ENCODE measurements at regions not wholly inside any gene's neighbourhood (a gene's known extent, or its start where the extent isn't known, plus 50 kb on each side); places are given as distances from the start of the nearest gene placed in this dataset.

- in situ Hi-C loops (cut with HindIII; ENCODE audit: low sequenced_read_pairs): no loop called here
- TF ChIP-seq, protein P1, sequence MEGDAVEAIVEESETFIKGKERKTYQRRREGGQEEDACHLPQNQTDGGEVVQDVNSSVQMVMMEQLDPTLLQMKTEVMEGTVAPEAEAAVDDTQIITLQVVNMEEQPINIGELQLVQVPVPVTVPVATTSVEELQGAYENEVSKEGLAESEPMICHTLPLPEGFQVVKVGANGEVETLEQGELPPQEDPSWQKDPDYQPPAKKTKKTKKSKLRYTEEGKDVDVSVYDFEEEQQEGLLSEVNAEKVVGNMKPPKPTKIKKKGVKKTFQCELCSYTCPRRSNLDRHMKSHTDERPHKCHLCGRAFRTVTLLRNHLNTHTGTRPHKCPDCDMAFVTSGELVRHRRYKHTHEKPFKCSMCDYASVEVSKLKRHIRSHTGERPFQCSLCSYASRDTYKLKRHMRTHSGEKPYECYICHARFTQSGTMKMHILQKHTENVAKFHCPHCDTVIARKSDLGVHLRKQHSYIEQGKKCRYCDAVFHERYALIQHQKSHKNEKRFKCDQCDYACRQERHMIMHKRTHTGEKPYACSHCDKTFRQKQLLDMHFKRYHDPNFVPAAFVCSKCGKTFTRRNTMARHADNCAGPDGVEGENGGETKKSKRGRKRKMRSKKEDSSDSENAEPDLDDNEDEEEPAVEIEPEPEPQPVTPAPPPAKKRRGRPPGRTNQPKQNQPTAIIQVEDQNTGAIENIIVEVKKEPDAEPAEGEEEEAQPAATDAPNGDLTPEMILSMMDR (IDR thresholded peaks at IDR 0.05; ENCODE audit: low read depth, low read length): no peak
- no peak for DNase-seq (ENCODE audit: low read depth, low spot score)
- H3K4me3 ChIP-seq (ENCODE audit: low read depth, low read length): no peak overlapping the region
Observed at GRCh38 chr5:1938310-1939000, 55.7 kb upstream of the IRX4 start.

GRCh38 chr5:1937590-1937989 is 54.9 kb upstream of the IRX4 start:
- TF ChIP-seq, protein P1 (IDR thresholded peaks at IDR 0.05; ENCODE audit: low read depth, low read length): no peak
- DNase-seq (ENCODE audit: low read depth, low spot score): no peak
- in situ Hi-C loops (cut with HindIII; ENCODE audit: low sequenced_read_pairs): no loop called here

GRCh38 chr5:1936901-1937300 is 54.2 kb upstream of the IRX4 start:
- H3K4me3 ChIP-seq (ENCODE audit: low read depth, low read length): no peak overlapping the region
- TF ChIP-seq, protein P1 (IDR thresholded peaks at IDR 0.05; ENCODE audit: low read depth, low read length): no peak
- no peak for DNase-seq (ENCODE audit: low read depth, low spot score)
- in situ Hi-C loops (cut with HindIII; ENCODE audit: low sequenced_read_pairs): no loop called here

More at GRCh38 chr5:1937590-1937989, 54.9 kb upstream of the IRX4 start:
- no peak overlapping the region for H3K4me3 ChIP-seq (ENCODE audit: low read depth, low read length)

DNA sequence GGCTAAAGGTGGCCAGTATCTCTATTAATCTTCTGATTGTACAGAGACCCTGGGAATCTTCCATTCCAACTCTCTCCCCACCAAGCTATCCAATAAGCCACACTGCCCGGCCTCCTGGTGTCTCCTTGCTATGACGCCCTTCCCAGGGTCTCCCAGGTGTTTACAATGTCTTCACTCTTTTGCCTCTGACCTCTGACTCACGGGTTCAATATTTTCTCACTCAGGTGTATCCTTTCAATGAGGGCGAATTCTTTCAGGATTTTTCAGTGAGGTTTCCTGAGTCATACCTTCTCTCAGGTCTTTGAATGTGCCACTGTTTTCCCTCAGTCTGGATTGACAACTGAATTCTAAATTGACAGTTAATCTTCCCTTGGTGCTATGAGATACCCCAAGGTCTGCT is 53.7 kb upstream of the IRX4 start:
- in situ Hi-C loops (cut with HindIII; ENCODE audit: low sequenced_read_pairs): no loop called here
- no peak for DNase-seq (ENCODE audit: low read depth, low spot score)
- H3K4me3 ChIP-seq (ENCODE audit: low read depth, low read length): no peak overlapping the region
- TF ChIP-seq, protein P1 (IDR thresholded peaks at IDR 0.05; ENCODE audit: low read depth, low read length): no peak

DNA sequence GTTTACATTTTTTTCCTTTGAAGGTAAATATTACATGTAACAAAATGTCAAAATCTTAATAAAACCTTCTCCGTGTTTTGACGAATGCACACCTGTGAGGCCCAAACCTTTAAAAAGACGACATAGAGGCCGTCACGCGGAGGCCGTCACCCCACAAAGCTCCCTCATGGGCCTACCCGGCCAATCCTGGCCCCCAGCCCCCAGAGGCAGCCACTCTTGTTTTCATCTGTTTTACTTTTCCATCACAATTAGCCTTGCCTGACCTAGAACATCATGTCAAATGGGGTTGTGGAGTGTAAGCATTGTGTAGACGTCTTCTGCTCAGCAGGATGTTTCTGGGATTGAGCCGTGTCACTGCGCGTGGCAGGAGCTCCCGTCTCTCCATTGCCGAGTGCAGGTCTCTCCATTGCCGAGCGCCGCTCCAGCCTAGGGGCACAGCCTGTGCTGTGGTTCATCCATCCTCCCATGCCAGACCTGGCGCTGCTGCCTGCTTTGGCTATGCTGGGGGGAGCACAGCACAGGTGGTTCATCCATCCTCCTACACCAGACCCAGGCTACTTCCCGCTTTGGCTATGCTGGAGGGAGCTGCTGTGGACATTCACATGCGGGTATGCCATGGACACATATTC is 52.2 kb upstream of the IRX4 start:
- in situ Hi-C loops (cut with HindIII; ENCODE audit: low sequenced_read_pairs): no loop called here
- TF ChIP-seq, protein P1 (IDR thresholded peaks at IDR 0.05; ENCODE audit: low read depth, low read length): no peak
- no peak overlapping the region for H3K4me3 ChIP-seq (ENCODE audit: low read depth, low read length)
- DNase-seq (ENCODE audit: low read depth, low spot score): no peak

GRCh38 chr5:1934056-1934394 is 51.3 kb upstream of the IRX4 start:
- TF ChIP-seq, protein P1 (IDR thresholded peaks at IDR 0.05; ENCODE audit: low read depth, low read length): no peak
- no peak overlapping the region for H3K4me3 ChIP-seq (ENCODE audit: low read depth, low read length)
- in situ Hi-C loops (cut with HindIII; ENCODE audit: low sequenced_read_pairs): no loop called here
- no peak for DNase-seq (ENCODE audit: low read depth, low spot score)

All from astrocyte of the spinal cord (primary cell).